BJ (cell line): ENCODE measurements at regions not wholly inside any gene's neighbourhood (a gene's known extent, or its start where the extent isn't known, plus 50 kb on each side); places are given as distances from the start of the nearest gene placed in this dataset.

Experiments
- CTCF ChIA-PET: fragments of 350-600 bp; formaldehyde crosslinking; extraction: SDS; loops from one replicate; lab custom pipeline; 2021; ENCODE audit warnings: antibody characterized with exemption, inconsistent platforms; lab: Yijun Ruan, JAX
- POLR2A ChIA-PET: fragments of 300-600 bp; sonication (Branson Sonifier 250); formaldehyde crosslinking; extraction: SDS; loops from one replicate; lab custom pipeline; 2021; ENCODE audit warnings: antibody characterized with exemption; lab: Charles Lee
- DNase-seq: peaks from one replicate; pipeline ENCODE4 v3.0.0-alpha.2; 2011; ENCODE audit warnings: low read depth
- H3K27me3 ChIP-seq: 2 replicates; pipeline ENCODE4 v1.6.0; 2011; ENCODE audit warnings: low read length; ENCODE audit not compliant: control insufficient read depth, insufficient read depth
- H3K36me3 ChIP-seq: 2 replicates; pipeline ENCODE4 v1.5.1; 2011; ENCODE audit warnings: low read length; ENCODE audit not compliant: control insufficient read depth, insufficient read depth
- H3K4me3 ChIP-seq: 2 replicates; pipeline ENCODE4 v1.5.1; 2011; ENCODE audit warnings: low read depth, mild to moderate bottlenecking, control low read depth, low read length
- CTCF ChIP-seq: IDR thresholded peaks from 2 replicates; pipeline ENCODE4 v1.5.1; 2011; ENCODE audit warnings: low read depth, mild to moderate bottlenecking, control low read depth, inconsistent platforms, low read length, moderate library complexity; ENCODE audit not compliant: insufficient read depth

- ChIA-PET POLR2A (no interaction called here), CTCF (interaction anchor here (0.6 kb wide), 1 partner anchor 30 kb away, joined by 3 read pairs; no protein-coding TSS in a partner anchor)
- H3K27me3 ChIP-seq: no peaks in the 10 kb centered on the region
- no peak for TF ChIP-seq CTCF
- H3K36me3 ChIP-seq: no peaks in the 10 kb centered on the region
- DNase-seq: no peak
- H3K4me3 ChIP-seq: no peak overlapping the region
Measured at GRCh38 chr12:118750666-118751065, 230.7 kb upstream of the SRRM4 start.

GRCh38 chr12:118751355-118751754 lies 230.0 kb upstream of the SRRM4 start:
- ChIA-PET CTCF (no interaction called here), POLR2A (no interaction called here)
- Histone ChIP-seq H3K27me3 (no peaks in the 10 kb centered on the region), H3K36me3 (no peaks in the 10 kb centered on the region), H3K4me3 (no peak overlapping the region)
- TF ChIP-seq CTCF: no peak
- no peak for DNase-seq

GRCh38 chr12:118760623-118761022 lies 220.7 kb upstream of the SRRM4 start:
- Histone ChIP-seq H3K27me3 (no peaks in the 10 kb centered on the region), H3K4me3 (no peak overlapping the region), H3K36me3 (no peaks in the 10 kb centered on the region)
- POLR2A ChIA-PET: no interaction called here
- TF ChIP-seq CTCF: no peak
- no peak for DNase-seq
- CTCF ChIA-PET: no interaction called here

DNA sequence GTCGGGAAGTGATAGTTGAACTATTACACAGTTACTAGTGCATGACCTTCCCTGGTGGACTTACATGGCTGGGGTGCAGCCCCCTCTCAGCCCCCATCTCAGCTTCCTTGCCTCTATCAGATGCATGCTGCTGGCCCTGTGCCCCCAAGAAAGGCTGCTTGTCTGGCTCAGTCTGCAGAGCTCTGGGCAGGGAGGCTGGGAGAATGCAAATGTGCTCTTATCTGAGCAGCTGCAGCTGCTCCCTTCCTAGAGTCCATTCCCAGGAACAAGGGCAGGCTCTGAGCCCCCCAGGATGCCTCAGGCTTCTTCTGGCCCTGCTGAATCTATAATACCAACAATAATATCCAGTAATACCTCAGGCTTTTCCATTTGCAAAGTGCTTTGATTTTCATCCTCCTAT lies 218.1 kb upstream of the SRRM4 start:
- Histone ChIP-seq H3K27me3 (no peaks in the 10 kb centered on the region), H3K36me3 (no peaks in the 10 kb centered on the region), H3K4me3 (no peak overlapping the region)
- ChIA-PET POLR2A (no interaction called here), CTCF (interaction anchor here (1.0 kb wide), 1 partner anchor 9 kb away, joined by 3 read pairs; no protein-coding TSS in a partner anchor)
- DNase-seq: no peak
- no peak for TF ChIP-seq CTCF

DNA sequence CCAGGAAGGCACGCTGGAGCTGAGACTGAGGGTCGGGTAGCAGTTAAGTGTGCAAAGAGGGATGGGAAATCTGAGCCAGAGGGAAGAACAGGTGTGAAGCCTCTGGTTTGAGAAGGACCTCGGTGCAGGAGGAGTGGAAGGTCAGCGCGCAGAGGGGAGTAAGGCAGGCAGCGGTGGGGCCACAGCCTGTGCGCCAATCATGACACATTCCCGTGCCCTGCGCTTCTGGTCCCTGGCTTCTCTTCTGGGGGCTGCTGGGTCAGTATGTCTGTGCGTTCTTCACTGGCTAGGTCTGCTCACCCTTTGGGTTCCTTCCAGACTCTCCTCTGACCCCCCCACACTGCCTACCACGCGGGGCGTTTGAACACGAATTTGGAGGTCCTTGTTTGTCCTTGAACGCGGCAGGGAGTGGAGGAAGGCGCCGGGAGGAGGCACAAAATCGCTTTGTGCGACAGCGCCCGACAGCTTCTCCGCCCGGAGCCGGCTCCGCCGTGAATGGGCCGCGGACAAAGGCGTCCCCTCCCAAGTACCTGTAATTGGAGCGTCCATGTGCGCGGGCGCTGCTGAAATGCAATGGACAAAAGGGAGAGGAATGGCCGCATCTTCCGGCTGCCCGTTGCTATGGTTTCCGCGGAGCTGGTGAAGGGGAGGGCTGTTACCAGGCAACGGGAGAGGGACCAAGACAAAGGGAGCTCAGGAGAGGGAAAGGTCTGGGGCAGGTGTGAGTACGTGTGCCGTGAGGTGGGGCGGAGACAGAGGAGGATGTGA lies 207.2 kb upstream of the SRRM4 start:
- ChIA-PET POLR2A (no interaction called here), CTCF (no interaction called here)
- Histone ChIP-seq H3K36me3 (no peaks in the 10 kb centered on the region), H3K4me3 (no peak overlapping the region), H3K27me3 (no peaks in the 10 kb centered on the region)
- DNase-seq: no peak
- no peak for TF ChIP-seq CTCF
